GM12873 (cell line): ENCODE measurements at regions not wholly inside any gene's neighbourhood (a gene's known extent, or its start where the extent isn't known, plus 50 kb on each side); places are given as distances from the start of the nearest gene placed in this dataset.

ENCODE experiments used
- TF ChIP-seq, protein P1 (sequence below): IDR thresholded peaks from 2 replicates; pipeline ENCODE4 v1.5.1; 2012; ENCODE audit warnings: low read depth, mild to moderate bottlenecking, moderate library complexity, low read length, control low read depth; ENCODE audit not compliant: insufficient read depth; ENCODE audit errors: missing control alignments

DNA sequence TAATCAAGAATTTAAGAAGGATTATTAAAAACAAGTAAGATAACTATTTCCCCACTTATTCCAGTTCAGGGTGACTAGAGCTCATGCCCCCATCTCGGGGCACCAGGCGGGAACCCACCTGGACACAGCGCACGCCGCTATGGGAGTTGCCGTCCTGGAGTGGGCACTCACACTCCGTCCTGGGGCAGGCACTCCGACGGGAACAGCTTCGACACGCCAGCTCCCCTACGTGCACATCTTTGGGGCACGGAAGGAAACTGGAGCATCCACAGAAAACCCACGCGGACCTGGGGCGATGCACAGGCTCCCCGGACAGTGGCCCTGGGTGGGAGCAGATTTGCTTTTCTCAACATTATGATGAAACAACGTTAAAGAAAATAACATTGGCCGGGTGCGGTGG, 52.0 kb upstream of the GATA5 start:
- TF ChIP-seq, protein P1, sequence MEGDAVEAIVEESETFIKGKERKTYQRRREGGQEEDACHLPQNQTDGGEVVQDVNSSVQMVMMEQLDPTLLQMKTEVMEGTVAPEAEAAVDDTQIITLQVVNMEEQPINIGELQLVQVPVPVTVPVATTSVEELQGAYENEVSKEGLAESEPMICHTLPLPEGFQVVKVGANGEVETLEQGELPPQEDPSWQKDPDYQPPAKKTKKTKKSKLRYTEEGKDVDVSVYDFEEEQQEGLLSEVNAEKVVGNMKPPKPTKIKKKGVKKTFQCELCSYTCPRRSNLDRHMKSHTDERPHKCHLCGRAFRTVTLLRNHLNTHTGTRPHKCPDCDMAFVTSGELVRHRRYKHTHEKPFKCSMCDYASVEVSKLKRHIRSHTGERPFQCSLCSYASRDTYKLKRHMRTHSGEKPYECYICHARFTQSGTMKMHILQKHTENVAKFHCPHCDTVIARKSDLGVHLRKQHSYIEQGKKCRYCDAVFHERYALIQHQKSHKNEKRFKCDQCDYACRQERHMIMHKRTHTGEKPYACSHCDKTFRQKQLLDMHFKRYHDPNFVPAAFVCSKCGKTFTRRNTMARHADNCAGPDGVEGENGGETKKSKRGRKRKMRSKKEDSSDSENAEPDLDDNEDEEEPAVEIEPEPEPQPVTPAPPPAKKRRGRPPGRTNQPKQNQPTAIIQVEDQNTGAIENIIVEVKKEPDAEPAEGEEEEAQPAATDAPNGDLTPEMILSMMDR, result no peak

DNA sequence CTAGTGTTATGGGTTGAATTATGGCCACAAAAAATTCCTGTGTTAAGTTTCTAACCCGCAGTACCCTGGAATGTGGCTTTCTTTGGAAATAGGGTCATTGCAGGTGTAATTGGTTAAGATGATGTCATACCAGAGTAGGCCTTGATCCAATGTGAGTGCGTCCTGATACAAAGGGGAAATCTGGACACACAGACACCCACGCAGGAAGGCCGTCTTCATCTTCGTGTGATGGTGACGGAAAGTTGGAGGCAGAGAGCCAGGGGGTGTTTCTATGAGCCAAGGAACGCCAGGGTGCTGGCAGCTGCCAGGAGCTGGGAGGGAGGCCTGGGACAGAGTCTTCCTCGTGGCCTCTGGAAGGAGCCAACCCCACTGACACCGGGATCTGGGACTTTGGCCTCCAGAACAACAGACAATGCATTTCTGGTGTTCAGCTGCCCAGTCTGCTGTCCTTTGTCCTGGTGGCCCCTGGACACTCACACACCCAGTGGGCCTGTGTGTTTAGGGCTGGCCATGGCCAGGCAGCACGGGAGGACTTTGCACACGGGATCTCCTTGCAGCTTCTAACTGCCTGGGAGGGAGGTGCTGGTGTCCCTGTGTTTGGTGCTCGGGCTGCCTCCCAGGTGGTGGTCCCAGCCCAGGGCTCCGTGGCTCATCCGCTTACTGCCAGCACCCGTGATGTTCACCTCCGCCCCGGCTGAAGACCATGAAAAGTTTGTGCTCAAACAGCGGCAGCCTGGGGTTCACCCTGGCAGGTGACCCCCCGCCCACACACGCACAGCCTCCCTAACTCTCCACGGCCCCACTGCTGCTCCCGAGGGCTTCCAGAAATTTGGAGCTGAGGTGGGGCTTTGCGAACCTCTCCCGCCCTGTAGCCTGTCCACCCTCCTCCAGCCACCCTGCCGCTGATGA, 53.4 kb upstream of the GATA5 start:
- TF ChIP-seq, protein P1, result no peak

GRCh38 chr20:62529896-62530642, 54.3 kb upstream of the GATA5 start:
- TF ChIP-seq, protein P1, result no peak

DNA sequence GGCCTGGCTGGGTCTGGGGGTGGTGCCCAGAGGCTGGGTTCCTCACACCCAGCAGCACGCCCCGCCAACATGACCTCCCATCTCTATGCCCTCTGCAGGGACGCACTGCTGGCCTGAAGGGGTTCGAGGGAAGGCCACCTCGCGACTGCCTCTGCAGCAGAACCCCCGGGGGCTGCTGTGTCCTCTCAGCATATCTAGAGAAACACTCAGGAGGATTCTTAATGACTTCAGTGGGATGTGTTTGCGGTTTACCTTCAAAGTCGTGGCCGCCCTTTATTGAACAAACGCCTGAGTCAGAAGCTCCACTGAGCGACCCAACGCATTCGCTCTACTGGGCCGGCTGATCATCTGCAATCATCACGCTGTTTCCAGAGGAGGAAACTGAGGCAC, 54.8 kb upstream of the GATA5 start:
- TF ChIP-seq, protein P1, result no peak

GRCh38 chr20:62531046-62531838, 55.4 kb upstream of the GATA5 start:
- TF ChIP-seq, protein P1, result no peak

- TF ChIP-seq, protein P1, result no peak
Measured at GRCh38 chr20:62532921-62533320, 57.1 kb upstream of the GATA5 start.
